ENCODE measurements at regions not wholly inside any gene's neighbourhood (a gene's known extent, or its start where the extent isn't known, plus 50 kb on each side); places are given as distances from the start of the nearest gene placed in this dataset.

- Histone ChIP-seq H3K36me3 (ENCODE audit: insufficient read depth) (no peaks in the 10 kb centered on the region), H3K4me2 (no peak overlapping the region), H3F3A (replicated peaks; ENCODE audit: low read depth) (no peaks in the 10 kb centered on the region), H3K9me2 (ENCODE audit: insufficient read depth) (peaks cover 4% of the 10 kb centered on the region; the same call in 1 of the 2 replicates), H4K20me1 (replicated peaks; ENCODE audit: insufficient read depth) (no peaks in the 10 kb centered on the region), H3K79me2 (replicated peaks; ENCODE audit: insufficient read depth) (no peaks in the 10 kb centered on the region), H3K4me3 (no peak overlapping the region), H2AFZ (no peak overlapping the region), H3K4me1 (ENCODE audit: insufficient read depth) (no peaks in the 10 kb centered on the region), H3K27ac (ENCODE audit: low read depth) (no peak overlapping the region), H3K27me3 (ENCODE audit: insufficient read depth) (no peaks in the 10 kb centered on the region)
- no peak overlapping the region for H3K4me3 Mint-ChIP-seq
- H3K27me3 Mint-ChIP-seq (ENCODE audit: insufficient read depth, low read depth, poor library complexity): peaks cover 2% of the 10 kb centered on the region
- no peak for TF ChIP-seq NANOG (IDR thresholded peaks at IDR 0.05; ENCODE audit: borderline replicate concordance)
- TF ChIP-seq REST (IDR thresholded peaks at IDR 0.05; ENCODE audit: unreplicated experiment): no peak
- TF ChIP-seq STAT1 (IDR thresholded peaks at IDR 0.05; ENCODE audit: unreplicated experiment): no peak
- TF ChIP-seq ZNF331 (CRISPR knock-in tag; IDR thresholded peaks at IDR 0.05; ENCODE audit: low read depth): no peak
- no peak for TF ChIP-seq EZH2 (IDR thresholded peaks at IDR 0.05; ENCODE audit: low read depth, unreplicated experiment)
- TF ChIP-seq JUNB (IDR thresholded peaks at IDR 0.05; ENCODE audit: unreplicated experiment): no peak
- TF ChIP-seq, protein P1, sequence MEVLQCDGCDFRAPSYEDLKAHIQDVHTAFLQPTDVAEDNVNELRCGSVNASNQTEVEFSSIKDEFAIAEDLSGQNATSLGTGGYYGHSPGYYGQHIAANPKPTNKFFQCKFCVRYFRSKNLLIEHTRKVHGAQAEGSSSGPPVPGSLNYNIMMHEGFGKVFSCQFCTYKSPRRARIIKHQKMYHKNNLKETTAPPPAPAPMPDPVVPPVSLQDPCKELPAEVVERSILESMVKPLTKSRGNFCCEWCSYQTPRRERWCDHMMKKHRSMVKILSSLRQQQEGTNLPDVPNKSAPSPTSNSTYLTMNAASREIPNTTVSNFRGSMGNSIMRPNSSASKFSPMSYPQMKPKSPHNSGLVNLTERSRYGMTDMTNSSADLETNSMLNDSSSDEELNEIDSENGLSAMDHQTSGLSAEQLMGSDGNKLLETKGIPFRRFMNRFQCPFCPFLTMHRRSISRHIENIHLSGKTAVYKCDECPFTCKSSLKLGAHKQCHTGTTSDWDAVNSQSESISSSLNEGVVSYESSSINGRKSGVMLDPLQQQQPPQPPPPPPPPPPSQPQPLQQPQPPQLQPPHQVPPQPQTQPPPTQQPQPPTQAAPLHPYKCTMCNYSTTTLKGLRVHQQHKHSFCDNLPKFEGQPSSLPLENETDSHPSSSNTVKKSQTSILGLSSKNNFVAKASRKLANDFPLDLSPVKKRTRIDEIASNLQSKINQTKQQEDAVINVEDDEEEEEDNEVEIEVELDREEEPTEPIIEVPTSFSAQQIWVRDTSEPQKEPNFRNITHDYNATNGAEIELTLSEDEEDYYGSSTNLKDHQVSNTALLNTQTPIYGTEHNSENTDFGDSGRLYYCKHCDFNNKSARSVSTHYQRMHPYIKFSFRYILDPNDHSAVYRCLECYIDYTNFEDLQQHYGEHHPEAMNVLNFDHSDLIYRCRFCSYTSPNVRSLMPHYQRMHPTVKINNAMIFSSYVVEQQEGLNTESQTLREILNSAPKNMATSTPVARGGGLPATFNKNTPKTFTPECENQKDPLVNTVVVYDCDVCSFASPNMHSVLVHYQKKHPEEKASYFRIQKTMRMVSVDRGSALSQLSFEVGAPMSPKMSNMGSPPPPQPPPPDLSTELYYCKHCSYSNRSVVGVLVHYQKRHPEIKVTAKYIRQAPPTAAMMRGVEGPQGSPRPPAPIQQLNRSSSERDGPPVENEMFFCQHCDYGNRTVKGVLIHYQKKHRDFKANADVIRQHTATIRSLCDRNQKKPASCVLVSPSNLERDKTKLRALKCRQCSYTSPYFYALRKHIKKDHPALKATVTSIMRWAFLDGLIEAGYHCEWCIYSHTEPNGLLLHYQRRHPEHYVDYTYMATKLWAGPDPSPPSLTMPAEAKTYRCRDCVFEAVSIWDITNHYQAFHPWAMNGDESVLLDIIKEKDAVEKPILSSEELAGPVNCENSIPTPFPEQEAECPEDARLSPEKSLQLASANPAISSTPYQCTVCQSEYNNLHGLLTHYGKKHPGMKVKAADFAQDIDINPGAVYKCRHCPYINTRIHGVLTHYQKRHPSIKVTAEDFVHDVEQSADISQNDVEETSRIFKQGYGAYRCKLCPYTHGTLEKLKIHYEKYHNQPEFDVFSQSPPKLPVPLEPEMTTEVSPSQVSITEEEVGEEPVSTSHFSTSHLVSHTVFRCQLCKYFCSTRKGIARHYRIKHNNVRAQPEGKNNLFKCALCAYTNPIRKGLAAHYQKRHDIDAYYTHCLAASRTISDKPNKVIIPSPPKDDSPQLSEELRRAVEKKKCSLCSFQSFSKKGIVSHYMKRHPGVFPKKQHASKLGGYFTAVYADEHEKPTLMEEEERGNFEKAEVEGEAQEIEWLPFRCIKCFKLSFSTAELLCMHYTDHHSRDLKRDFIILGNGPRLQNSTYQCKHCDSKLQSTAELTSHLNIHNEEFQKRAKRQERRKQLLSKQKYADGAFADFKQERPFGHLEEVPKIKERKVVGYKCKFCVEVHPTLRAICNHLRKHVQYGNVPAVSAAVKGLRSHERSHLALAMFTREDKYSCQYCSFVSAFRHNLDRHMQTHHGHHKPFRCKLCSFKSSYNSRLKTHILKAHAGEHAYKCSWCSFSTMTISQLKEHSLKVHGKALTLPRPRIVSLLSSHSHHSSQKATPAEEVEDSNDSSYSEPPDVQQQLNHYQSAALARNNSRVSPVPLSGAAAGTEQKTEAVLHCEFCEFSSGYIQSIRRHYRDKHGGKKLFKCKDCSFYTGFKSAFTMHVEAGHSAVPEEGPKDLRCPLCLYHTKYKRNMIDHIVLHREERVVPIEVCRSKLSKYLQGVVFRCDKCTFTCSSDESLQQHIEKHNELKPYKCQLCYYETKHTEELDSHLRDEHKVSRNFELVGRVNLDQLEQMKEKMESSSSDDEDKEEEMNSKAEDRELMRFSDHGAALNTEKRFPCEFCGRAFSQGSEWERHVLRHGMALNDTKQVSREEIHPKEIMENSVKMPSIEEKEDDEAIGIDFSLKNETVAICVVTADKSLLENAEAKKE (CRISPR knock-in tag; IDR thresholded peaks at IDR 0.05): no peak
- TF ChIP-seq CTCF (conservative IDR thresholded peaks at IDR 0.05; ENCODE audit: low read depth in 2 of 2): no peak
- no peak for TF ChIP-seq POLR2AphosphoS5 (IDR thresholded peaks at IDR 0.05; ENCODE audit: low read depth)
- no peak for TF ChIP-seq CREB1 (CRISPR knock-in tag; IDR thresholded peaks at IDR 0.05; ENCODE audit: low read depth)
- no peak for TF ChIP-seq ZNF114 (CRISPR knock-in tag; IDR thresholded peaks at IDR 0.05)
- no peak for TF ChIP-seq EZH2phosphoT487 (IDR thresholded peaks at IDR 0.05; ENCODE audit: unreplicated experiment)
- TF ChIP-seq, protein P2, sequence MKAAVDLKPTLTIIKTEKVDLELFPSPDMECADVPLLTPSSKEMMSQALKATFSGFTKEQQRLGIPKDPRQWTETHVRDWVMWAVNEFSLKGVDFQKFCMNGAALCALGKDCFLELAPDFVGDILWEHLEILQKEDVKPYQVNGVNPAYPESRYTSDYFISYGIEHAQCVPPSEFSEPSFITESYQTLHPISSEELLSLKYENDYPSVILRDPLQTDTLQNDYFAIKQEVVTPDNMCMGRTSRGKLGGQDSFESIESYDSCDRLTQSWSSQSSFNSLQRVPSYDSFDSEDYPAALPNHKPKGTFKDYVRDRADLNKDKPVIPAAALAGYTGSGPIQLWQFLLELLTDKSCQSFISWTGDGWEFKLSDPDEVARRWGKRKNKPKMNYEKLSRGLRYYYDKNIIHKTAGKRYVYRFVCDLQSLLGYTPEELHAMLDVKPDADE (IDR thresholded peaks at IDR 0.05): no peak
- peaks cover 4% of the 10 kb centered on the region for H3K4me1 Mint-ChIP-seq
- no peak overlapping the region for H3K27ac Mint-ChIP-seq
- ATAC-seq (no peak), DNase-seq (ENCODE audit: low spot score) (no peak)
- H3K36me3 Mint-ChIP-seq (ENCODE audit: low read depth): 0 out of 3 replicates have a peak, but pooled peaks cover 2% of the 10 kb centered on the region
- H3K9me3 Mint-ChIP-seq: 0 out of 3 replicates have a peak, but pooled peaks cover 2% of the 10 kb centered on the region
Observed at GRCh38 chr13:40408602-40409001, 257.8 kb downstream of the FOXO1 start.

Data from GM23338 (cell line).